DMS 273 (cell line): ENCODE measurements at regions not wholly inside any gene's neighbourhood (a gene's known extent, or its start where the extent isn't known, plus 50 kb on each side); places are given as distances from the start of the nearest gene placed in this dataset.

Experiments
- DNase-seq: peaks from one replicate; lab custom pipeline; 2025; ENCODE audit not compliant: unreplicated experiment; lab: John Stamatoyannopoulos, UW

DNA sequence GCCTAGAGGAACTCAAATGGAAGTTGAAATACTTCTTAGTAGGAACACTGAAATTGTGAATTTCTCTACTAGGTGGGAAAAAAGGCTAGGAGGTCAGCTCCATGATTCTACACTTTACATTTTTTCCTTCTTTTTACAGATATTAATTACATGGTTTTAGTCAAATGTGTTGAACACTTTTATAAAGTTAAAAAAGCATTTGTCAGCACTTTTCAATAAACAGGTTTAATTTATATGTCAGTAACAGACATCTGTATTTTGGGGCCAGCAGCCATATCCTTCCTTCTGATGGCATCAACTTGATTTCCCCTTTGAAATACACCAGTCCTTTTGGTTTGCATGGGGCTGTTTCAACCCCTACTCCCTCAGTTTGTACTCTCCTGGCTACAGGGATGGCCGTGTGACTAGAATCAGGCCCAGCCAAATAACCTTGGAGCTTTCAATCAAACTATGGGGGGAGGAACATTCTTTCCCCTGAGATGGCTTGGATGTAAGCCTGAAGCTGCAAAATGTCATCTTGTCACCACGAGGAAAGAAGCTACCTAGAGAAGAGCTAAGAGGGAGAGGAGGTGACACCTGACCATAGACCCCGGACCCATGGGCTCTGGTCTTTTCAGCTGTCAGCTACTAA is 171.0 kb upstream of the NEBL start:
- no peak for DNase-seq

DNA sequence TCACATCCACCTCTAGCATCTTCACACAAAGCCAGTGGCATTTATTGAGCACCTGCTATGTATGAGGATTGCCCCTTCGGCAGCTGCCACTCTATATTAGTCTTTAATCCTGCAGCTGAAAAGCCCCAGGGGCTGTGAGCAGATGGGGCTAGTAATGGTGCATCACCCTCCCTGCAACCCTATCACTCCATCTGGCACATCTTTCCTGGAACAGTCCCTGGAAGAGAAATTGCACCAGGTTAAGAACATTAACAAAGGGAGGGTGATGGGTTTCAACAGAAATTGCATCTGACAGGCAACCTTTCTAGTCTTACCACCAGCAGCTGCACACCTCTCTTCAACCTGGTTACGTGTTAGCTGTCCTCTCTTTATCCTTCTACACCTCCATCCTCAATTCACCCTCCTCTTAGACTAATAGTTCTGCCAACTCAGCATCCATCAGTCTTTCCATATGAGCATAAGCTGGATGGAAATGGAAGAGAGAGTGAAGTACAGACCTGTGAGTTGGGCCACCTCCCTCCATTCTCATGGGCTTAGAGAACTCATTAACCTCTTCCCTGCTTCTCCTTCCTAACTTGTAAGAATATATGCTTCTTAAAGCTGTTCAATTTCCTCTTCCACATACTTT is 168.6 kb upstream of the NEBL start:
- peak; percentile 69 for DNase-seq

DNA sequence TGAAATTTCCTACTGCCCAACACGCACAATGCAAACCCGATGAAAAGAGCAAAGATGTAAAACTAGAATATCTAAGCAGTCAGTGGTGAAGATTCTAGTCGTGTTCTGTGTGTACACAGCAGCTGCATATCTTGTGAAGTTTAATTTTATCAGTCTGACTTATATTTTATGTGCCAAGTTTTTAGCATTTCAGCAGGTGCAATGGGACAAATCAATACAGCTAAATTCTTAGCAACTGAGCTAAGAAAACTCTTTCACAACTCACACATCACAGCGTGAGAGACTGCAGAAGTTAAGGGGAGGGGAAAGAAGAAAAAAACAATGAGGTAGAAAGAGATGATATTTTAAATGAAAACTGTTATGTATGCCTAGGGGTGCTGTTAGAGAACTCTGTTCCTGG is 164.9 kb upstream of the NEBL start:
- no peak for DNase-seq

DNA sequence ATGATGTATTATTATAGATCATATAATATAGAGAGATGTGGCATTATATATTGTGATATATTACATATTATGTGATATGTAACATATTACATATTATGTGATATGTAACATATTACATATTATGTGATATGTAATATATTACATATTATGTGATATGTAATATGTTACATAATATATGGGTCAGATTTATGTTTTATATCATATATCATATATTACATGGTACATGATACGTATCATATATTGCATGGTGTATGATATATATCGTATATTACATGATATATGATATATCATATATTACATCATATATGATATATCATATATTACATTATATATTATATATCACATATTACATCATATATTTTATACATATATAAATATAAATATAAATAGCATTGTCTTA is 164.1 kb upstream of the NEBL start:
- DNase-seq, result no peak

DNA sequence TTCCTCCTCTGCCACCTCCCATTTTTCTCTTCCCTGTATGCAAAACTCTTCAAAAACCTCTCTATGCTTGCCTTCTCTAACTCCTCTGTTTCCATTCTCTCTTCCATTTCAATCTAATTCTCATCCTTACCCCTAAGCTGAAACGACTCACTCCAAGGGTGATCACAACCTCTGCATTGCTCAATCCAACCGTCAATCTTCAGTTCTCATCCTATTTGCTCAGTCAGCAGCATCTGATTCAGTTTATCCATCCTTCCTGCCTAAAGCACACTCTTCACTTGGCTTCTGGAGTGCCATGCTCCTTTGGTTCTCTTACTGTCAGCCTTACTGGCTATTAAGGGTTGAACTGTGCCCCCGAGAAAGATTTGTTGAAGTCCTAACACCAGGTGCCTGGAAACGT is 163.5 kb upstream of the NEBL start:
- DNase-seq, result no peak

DNA sequence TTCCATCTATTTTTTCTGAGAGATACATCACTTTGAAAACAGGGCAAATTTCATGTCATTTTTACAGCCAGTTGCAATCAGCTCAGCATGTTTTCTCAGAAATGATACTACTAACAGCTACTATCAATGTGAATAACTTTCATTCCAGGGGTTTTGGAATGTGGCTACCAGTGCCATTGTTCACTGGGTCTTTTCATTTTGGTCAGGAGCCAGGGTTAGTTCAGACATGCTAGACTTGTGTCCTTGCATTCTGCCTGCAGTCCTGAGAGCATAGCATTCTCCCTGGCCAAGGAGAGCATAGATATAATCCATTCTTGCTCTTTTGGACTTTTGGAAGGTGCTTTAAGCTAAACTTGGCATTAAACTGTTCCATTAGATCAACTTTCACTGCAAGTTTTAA is 160.9 kb upstream of the NEBL start:
- no peak for DNase-seq

DNA sequence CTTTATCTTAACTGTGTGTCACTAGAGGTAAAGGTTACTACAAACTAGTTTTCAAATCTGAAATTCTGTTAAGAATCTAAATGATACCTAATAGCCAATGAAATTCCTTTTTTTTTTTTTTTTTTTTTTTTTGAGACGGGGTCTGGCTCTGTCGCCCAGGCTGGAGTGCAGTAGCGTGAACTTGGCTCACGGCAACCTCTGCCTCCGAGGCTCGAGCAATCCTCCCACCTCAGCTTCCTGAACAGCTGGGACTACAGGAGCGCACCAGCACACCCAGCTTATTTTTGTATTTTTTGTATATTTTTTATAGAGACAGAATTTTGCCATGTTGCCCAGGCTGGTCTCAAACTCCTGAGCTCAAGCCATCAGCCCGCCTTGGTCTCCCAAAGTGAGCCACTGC is 160.3 kb upstream of the NEBL start:
- DNase-seq, result no peak

DNA sequence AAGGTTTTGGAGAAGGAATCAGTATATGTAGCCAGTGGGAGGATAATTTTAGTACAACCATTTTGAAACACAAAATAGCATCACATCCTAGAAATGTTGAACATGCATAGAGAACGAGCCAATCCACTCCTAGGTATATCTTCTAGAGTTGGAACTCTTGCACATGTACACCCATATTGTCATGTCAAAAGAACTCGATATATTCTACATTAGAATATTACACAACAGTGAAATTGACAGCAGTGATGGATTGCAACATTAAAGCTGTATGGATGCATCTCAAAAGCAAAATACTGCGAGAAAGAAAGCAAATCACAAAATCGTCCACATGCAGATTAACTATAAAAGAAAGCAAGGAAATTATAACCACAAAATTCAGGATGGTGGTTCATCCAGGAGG is 159.3 kb upstream of the NEBL start:
- DNase-seq, result no peak

DNA sequence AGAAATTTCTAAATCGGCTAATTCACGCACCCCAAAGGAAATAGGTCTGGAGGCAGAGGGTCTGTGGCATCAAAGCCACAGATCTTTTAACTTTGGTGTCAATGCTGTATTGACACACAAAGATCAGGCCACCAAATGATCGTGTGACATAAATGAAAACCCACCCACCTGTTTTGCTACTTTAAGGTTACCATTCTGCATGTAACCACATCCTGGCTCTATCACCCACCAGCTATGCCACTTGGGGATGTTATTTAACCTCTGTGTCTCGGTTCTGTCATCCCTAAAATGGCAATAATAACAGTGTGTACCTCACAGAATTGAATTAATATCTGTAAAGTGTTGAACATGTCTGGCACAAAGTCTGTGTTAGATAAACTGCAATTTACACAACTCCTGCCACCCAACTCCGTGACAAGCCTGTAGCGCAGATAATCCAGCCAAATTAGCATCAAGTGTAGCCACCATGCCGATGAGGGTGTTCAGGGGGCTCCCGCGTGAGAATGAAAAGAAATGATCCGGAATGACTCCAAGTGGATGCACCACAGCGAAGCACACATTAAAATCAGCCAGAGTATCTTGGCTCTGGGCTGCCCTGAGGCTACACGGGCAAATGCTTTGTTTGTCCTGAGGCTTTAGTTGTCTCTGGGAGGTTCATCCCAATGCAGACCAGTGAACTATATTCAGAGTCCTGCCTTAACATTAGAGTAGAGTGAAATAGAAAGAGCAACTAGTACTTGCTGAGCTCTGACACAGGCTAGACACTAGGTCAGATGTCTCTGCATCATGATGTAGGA is 158.4 kb upstream of the NEBL start:
- DNase-seq, result no peak

DNA sequence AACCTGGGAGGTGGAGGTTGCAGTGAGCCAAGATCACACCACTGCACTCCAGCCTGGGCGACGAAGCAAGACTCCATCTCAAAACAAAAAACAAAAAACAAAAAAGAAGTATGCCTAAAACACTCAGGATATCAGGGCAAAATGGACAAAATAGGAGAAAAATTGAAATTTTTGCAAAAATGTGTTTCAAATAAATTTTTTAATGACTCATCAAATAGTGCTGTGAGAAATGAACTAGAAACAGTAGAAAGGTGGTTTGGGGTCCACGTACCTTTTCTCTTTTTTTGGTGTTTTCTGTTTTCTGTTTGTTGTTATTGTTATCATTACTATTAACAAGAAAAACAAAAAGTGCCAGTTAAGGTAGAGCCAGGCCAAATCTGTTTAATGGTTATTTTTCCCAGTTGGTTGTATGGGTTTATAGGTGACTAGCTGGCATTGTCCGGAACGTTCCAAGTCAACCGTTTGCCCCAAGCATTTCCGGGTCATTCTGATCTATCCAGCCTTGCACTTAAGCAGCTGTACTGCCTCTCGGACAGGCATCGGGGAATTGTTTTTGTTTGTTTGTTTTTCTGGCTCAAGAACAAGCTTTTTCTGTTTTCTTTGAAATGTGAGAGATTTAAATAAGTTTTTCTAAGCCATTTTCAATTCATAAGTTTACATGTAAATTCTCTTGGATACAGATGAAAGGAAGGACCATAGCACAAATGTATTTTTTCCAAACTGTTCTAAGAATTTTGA is 157.0 kb upstream of the NEBL start:
- DNase-seq, result no peak

DNA sequence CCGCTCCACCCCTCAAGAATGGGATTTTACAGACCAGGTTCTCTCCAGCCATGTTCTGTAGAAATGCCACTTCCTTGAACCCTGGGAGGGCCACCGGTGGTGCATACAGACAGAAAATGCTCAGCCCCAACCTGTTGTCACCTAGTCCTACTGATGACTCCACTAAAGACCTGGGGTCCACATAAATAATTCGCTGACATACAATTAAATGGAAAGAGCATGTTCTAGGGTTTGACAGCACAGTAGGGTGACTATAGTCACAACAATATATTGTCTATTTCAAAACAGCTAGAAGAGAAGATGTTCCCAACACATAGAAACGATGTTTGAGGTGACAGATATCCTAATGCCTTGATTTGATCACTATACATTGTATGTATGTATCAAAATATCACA is 155.6 kb upstream of the NEBL start:
- DNase-seq, result no peak

DNA sequence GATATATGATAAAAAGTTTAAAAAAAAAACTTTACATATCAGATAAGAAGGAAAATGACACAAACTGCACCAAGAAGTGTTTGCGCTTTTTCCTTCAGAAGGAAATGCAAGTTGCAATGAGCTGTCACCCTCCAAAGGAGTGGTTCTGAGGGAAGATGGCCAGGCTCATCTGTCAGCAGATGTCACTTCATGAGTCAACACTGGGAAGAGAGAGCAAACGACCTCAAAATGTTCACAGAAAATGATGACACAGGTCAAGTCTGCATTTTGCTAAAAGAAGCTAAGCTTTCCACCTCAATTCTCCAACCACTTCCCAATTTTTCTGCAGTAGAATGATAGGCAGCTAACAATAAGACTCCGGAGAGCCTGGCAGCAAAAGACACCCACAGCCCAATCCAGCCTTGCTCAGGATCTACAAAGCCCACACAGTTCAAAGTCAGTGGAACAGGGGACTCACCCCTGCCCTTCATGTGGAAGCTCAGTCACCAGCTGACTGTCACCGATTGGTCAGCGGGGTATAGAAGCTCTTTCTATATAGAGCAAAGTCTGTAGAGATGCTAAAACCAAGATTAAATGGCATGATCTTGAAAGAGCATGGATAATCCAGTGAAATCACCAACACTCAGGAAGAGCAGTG is 155.1 kb upstream of the NEBL start:
- DNase-seq, result no peak

DNA sequence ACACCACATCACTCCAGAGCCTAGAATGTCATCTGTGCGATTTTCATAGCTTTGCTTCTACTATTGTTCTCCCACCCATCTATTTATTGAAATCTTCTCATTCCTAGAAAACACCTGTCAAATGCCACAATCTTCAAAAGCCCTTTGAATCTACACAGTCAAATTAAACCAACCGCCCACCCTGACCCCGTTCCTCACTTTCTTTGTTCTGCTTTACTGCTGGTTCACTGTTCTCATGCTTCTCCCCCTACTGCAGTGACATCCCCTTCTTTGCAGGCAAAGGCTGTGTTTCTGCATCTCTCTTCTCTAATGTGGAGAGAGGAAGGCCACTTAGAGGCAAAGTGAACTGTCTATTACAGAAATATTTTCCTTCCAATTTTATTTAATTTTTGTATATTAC is 152.4 kb upstream of the NEBL start:
- DNase-seq, result no peak

DNA sequence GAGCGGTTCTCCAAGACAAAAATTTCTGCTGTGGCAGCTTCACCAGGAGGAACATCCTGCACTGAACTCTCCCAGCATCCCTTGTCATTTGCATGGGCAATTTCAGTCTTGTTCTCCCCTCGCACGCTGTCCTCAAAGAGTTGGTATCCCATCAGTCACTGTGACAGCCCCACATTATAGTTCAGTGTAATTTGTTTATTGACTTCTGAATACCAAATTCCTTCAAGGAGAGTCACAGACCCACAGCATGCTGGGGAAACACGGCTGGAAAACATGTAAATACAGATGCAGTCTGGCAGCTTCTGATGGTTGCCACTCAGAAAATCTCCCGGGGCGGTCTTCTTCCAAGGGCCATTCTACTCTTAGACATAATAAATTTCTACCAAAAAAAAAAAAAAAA is 151.0 kb upstream of the NEBL start:
- DNase-seq, result no peak

DNA sequence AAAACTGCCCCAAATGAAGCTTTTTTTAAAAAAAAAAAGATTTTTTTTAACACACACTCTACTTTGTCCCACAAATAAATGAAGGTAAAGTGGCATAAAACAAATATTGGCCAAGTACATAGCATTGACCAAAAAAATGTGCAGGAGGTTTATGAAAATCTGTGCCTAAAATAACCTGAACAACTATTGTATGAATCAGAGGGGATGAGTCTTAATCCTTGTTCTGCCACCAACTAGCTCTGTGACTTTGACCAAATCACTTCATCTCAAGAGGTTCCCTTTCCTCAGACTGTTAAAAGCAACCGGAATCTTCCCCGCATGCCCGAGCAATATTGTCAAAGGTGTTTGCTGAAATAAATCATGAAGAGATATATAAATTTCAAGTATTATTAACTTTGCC is 150.4 kb upstream of the NEBL start:
- no peak for DNase-seq

DNA sequence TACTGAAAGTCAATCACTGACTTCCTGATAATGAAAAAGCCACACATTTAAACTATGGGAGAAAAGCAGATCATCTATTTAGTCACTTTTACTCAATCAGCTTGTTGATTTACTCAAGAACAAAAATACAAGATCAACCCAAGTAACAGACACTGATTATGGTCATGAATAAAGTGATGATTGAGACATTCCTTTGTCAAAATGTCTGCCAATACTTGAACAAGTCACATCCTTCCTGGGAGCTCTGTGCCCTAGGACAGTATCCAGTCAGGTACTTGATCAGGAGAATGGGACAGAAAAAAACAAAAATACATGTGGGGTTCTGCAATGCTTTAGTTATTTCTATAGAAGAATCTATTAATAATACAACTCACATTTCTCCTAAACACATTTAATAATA is 150.0 kb upstream of the NEBL start:
- DNase-seq, result no peak

DNA sequence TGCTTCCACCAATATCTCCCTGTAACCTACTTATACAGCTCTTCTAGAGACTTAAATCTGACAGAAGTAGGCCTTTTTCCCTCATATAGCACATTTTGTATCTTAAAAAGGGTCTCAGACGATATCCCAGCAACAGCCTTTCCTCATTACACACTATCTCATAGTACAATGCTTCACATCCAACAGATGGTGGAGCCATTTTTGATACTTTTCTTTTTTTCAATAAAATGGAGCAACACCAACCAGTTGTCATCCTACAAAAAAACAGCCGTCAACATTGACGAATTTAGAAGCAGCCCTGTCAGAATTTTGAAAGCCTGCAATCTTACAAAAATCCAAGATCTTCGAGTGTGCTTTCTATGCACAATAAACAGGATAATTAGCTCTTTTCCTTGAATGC is 145.9 kb upstream of the NEBL start:
- no peak for DNase-seq

DNA sequence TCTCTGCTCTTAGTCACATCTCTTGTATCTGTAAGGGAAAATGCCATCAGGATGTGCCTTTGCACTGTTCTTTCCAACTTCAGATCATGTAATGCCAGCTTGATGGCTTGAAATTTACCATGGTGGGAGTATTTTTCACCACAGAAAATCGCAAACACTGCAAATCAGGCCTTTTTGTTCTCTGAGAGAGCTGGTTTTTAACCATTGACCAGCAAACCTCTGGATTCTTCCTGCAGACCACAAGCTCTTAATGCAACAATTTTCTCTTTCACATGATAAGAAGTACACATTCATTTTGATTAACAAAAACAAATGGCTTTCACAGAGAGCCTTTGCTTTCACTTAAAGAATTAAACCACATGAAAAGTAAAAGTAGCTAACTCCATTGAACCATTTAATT is 145.4 kb upstream of the NEBL start:
- no peak for DNase-seq

DNA sequence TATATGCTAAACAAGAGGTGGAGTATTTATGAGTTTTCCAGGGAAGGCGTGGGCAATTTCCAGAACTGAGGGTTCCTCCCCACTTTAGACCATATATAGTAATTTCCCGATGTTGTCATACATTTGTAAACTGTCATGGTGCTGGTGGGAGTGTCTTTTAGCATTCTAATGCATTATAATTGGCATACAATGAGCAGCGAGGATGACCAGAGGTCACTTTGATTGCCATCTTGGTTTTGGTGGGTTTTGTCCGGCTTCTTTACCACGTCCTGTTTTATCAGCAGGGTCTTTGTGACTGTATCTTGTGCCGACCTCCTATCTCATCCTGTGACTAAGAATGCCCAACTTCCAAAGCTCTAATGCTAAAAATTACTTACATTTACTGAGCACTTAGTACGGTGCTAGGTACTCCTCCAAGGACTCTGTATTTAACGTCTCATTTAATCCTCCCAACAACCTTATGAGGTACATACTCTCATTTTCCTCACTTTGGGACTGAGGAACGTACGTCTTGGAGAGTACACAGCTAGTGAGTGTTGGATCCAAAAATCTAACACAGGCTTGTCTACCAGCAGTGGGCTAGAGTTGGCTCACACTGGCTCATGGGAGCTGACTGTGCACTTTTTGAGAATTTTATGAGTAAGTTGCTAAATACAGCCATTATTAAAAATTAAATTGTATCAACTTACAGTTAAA is 144.8 kb upstream of the NEBL start:
- no peak for DNase-seq

DNA sequence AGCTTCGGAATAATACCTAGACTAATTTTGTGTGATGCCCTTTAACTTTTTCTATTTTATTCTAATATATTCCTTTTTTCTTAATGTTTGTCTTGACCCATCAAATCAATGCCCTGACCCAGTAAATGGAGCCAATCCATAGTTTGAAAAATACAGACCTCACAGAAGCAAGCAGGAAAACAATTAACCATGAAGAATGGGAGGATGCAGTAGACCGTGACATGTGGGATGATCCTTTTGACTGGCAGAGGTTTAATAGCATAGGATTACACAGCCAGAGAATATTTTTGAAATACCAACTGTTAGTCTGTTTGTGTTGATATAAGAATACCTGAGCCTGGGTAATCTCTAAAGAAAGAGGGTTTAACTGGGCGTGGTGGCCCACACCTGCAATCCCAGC is 142.6 kb upstream of the NEBL start:
- no peak for DNase-seq

DNA sequence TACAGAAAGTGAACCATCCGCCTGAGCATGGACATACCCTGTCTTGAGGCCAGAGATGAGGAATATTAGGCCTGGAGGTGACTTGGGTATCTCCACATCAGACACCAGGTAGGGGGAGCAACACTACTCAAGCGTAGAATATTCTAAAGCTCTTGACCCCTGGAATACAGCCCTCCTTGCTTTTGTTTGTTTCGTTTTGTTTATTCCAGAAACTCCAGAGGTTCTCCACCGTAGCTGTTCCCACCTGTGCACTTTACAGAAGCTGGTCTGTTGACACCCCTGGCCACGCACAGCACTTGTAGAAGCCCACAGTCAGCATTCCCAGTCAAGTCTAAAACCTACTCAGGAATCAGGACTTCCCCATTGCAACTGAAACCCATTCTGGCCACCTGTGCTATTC is 139.6 kb upstream of the NEBL start:
- no peak for DNase-seq
